OCI-LY7 (cell line): ENCODE measurements at regions not wholly inside any gene's neighbourhood (a gene's known extent, or its start where the extent isn't known, plus 50 kb on each side); places are given as distances from the start of the nearest gene placed in this dataset.

Experiments used
- BruUV-seq: library from RNA; stranded (reverse); fragments of 400-500 nt; replicated peaks from 2 replicates; lab custom pipeline; 2021; lab: Mats Ljungman, UMichigan
- CTCF ChIA-PET: fragments of 300-600 bp; sonication (Branson Sonifier 250); formaldehyde crosslinking; loops from one replicate; lab custom pipeline; 2022; ENCODE audit warnings: antibody characterized with exemption; ENCODE audit not compliant: unreplicated experiment; lab: Charles Lee
- POLR2A ChIA-PET: fragments of 300-600 bp; sonication (Branson Sonifier 250); formaldehyde crosslinking; loops from one replicate; lab custom pipeline; 2022; ENCODE audit warnings: antibody characterized with exemption; lab: Charles Lee
- DNase-seq: peaks from one replicate; pipeline ENCODE4 v3.0.0-alpha.2; 2015; ENCODE audit warnings: low spot score
- H2AFZ ChIP-seq: fragments of 200-600 bp; sonication (generic), shearing (Covaris generic); 2 replicates; pipeline ENCODE4 v1.6.1; 2014; ENCODE audit warnings: mild to moderate bottlenecking, antibody characterized with exemption, low read length, moderate library complexity
- H3K27ac ChIP-seq: fragments of 200-600 bp; sonication (generic); 2 replicates; pipeline ENCODE4 v1.5.1; 2014; ENCODE audit warnings: mixed run types, low read depth, mild to moderate bottlenecking, moderate library complexity, low read length, inconsistent platforms; ENCODE audit not compliant: poor library complexity, severe bottlenecking
- H3K36me3 ChIP-seq: fragments of 200-600 bp; sonication (generic); 2 replicates; pipeline ENCODE4 v1.6.1; 2014; ENCODE audit warnings: mild to moderate bottlenecking, antibody characterized with exemption, low read length, moderate library complexity, mixed read lengths; ENCODE audit not compliant: insufficient read depth
- H3K4me1 ChIP-seq: fragments of 200-600 bp; sonication (generic); 2 replicates; pipeline ENCODE4 v1.5.1; 2014; ENCODE audit warnings: mild to moderate bottlenecking, low read length; ENCODE audit not compliant: insufficient read depth, poor library complexity, severe bottlenecking
- H3K4me2 ChIP-seq: fragments of 200-600 bp; sonication (generic); 2 replicates; pipeline ENCODE4 v1.6.1; 2014; ENCODE audit warnings: mild to moderate bottlenecking, low read length
- H3K4me3 ChIP-seq: fragments of 200-600 bp; sonication (generic); 2 replicates; pipeline ENCODE4 v1.5.1; 2014; ENCODE audit warnings: mild to moderate bottlenecking, low read depth, low read length; ENCODE audit not compliant: poor library complexity, severe bottlenecking
- H3K79me2 ChIP-seq: fragments of 200-600 bp; sonication (generic); 2 replicates; pipeline ENCODE4 v1.6.1; 2016; ENCODE audit warnings: low read depth, mild to moderate bottlenecking, low read length, moderate library complexity, mixed read lengths; ENCODE audit not compliant: insufficient read depth
- H3K9me2 ChIP-seq: fragments of 200-600 bp; sonication (generic); 2 replicates; pipeline ENCODE4 v1.6.1; 2016; ENCODE audit warnings: mild to moderate bottlenecking, low read length, mixed read lengths; ENCODE audit not compliant: insufficient read depth
- H3K9me3 ChIP-seq: fragments of 200-600 bp; sonication (generic); 2 replicates; pipeline ENCODE4 v1.6.1; 2014; ENCODE audit warnings: mild to moderate bottlenecking, mixed run types, low read length, mixed read lengths
- H4K20me1 ChIP-seq: fragments of 200-600 bp; sonication (generic); 2 replicates; pipeline ENCODE4 v1.6.1; 2014; ENCODE audit warnings: mild to moderate bottlenecking, antibody characterized with exemption, low read length, moderate library complexity, mixed read lengths; ENCODE audit not compliant: insufficient read depth
- CTCF ChIP-seq: fragments of 200-600 bp; sonication (generic); conservative IDR thresholded peaks from 2 replicates; pipeline ENCODE4 v1.5.1; 2014; ENCODE audit warnings: mild to moderate bottlenecking, antibody characterized with exemption, low read length, moderate library complexity, mixed read lengths
- EZH2phosphoT487 ChIP-seq: fragments of 200-600 bp; sonication (generic); IDR thresholded peaks from 2 replicates; pipeline ENCODE4 v1.6.1; 2018; ENCODE audit warnings: low read depth, borderline replicate concordance, mild to moderate bottlenecking, mixed run types, antibody characterized with exemption, low read length, moderate library complexity, mixed read lengths
- intact Hi-C: fragments of 100-400 bp; cut with micrococcal nuclease; formaldehyde crosslinking; loops from one replicate; pipeline ENCODE4 v1.10.0; 2022; ENCODE audit not compliant: unreplicated experiment

- TF ChIP-seq CTCF (no peak), EZH2phosphoT487 (no peak)
- Histone ChIP-seq H4K20me1 (no peaks in the 10 kb centered on the region), H3K4me3 (no peak overlapping the region), H3K79me2 (no peaks in the 10 kb centered on the region), H3K9me3 (no peaks in the 10 kb centered on the region), H3K36me3 (no peaks in the 10 kb centered on the region), H3K27ac (no peak overlapping the region), H2AFZ (no peak overlapping the region), H3K9me2 (no peaks in the 10 kb centered on the region), H3K4me1 (no peaks in the 10 kb centered on the region), H3K4me2 (no peak overlapping the region)
- intact Hi-C loops, result no loop called here
- BruUV-seq, result no TSS peak
- POLR2A ChIA-PET, result no interaction called here
- DNase-seq, result no peak
- CTCF ChIA-PET, result no interaction called here
Observed at GRCh38 chr6:93749191-93749590, 329.8 kb upstream of the EPHA7 start.

GRCh38 chr6:93746892-93747291, 327.5 kb upstream of the EPHA7 start:
- ChIA-PET CTCF (no interaction called here), POLR2A (no interaction called here)
- TF ChIP-seq CTCF (no peak), EZH2phosphoT487 (no peak)
- H4K20me1 ChIP-seq, result no peaks in the 10 kb centered on the region
- H2AFZ ChIP-seq, result no peak overlapping the region
- no peak overlapping the region for H3K27ac ChIP-seq
- intact Hi-C loops, result no loop called here
- no peaks in the 10 kb centered on the region for H3K4me1 ChIP-seq
- H3K36me3 ChIP-seq, result no peaks in the 10 kb centered on the region
- DNase-seq, result no peak
- no TSS peak for BruUV-seq
- no peaks in the 10 kb centered on the region for H3K79me2 ChIP-seq
- H3K4me3 ChIP-seq, result no peak overlapping the region
- no peak overlapping the region for H3K4me2 ChIP-seq
- no peaks in the 10 kb centered on the region for H3K9me2 ChIP-seq
- no peaks in the 10 kb centered on the region for H3K9me3 ChIP-seq

GRCh38 chr6:93745306-93745705, 325.9 kb upstream of the EPHA7 start:
- CTCF ChIA-PET, result no interaction called here
- no peak overlapping the region for H3K4me2 ChIP-seq
- no peaks in the 10 kb centered on the region for H3K36me3 ChIP-seq
- H3K4me1 ChIP-seq, result no peaks in the 10 kb centered on the region
- H4K20me1 ChIP-seq, result no peaks in the 10 kb centered on the region
- H3K9me2 ChIP-seq, result no peaks in the 10 kb centered on the region
- H3K9me3 ChIP-seq, result no peaks in the 10 kb centered on the region
- no peak for DNase-seq
- POLR2A ChIA-PET, result no interaction called here
- H3K4me3 ChIP-seq, result no peak overlapping the region
- no TSS peak for BruUV-seq
- H3K27ac ChIP-seq, result no peak overlapping the region
- intact Hi-C loops, result no loop called here
- H3K79me2 ChIP-seq, result no peaks in the 10 kb centered on the region
- H2AFZ ChIP-seq, result no peak overlapping the region
- TF ChIP-seq CTCF, result no peak
- TF ChIP-seq EZH2phosphoT487, result no peak
